HG02973 (cell line): ENCODE measurements at regions not wholly inside any gene's neighbourhood (a gene's known extent, or its start where the extent isn't known, plus 50 kb on each side); places are given as distances from the start of the nearest gene placed in this dataset.

Experiments
- ATAC-seq: cut with Tn5 transposase; IDR thresholded peaks from one replicate; pipeline ENCODE4 v1.9.1; 2021; ENCODE audit warnings: moderate library complexity; ENCODE audit not compliant: unreplicated experiment

- ATAC-seq: no peak
Measured at GRCh38 chr7:25619963-25620799, 391.9 kb upstream of the NPVF start.

DNA sequence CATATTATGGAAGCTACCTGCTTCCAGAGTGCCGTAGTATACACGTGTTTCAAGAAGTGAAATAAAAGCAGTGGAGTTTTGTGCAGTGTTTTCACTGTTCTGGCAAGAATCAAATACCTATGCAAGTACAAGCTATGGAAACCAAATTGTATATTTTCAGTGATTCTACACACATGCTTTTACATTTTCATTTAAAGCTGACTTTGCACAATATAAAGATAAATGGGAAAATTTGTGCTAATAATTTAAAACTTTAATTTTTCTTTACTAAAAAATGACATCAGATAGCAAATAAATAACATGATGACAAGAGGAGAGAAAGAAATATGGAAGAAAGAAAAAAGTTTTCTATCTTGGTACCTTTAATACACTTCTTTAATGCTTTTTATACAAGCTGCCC lies 393.7 kb upstream of the NPVF start:
- no peak for ATAC-seq

- ATAC-seq: no peak
Measured at GRCh38 chr7:25622695-25623094, 394.4 kb upstream of the NPVF start.

DNA sequence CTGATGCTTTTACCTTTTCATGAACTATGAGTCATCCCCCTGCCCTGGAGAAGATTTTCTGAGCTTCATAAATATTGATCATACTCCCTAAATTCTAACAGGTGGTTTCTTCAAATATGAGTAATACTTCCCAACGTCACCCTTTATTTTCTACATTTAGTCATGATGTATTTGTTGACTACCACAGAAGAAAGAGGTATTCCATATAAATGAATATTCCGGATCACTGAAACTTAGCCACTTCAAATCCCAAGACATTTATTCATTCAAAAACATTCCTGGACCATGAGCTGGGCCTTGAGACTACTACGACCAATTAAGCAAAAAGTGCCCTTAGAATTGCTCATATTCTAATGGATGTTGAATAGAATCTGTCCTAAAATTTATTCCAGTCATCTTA lies 395.8 kb upstream of the NPVF start:
- no peak for ATAC-seq

DNA sequence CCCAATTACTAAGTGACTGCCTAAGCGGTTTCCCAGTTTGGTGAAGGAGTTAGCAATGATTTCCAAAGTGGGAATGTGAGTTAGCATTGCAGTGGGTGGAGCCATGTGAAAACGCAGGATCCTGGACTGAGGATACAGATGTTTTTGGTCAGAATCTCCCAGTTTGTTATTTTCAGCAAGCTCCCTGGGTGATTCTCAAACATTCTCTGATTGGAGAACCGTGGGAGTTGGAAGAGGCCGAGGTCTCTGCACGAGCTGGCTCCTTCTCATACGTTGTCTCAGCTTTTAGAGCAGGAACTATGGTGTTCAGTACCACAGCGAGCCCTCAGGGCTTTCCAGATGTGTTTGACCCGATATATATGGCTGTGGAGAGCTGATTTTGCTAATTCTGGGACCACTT lies 396.5 kb upstream of the NPVF start:
- ATAC-seq: no peak

- no peak for ATAC-seq
Measured at GRCh38 chr7:25625306-25625992, 397.2 kb upstream of the NPVF start.

GRCh38 chr7:25626451-25627131 lies 398.3 kb upstream of the NPVF start:
- ATAC-seq: no peak

DNA sequence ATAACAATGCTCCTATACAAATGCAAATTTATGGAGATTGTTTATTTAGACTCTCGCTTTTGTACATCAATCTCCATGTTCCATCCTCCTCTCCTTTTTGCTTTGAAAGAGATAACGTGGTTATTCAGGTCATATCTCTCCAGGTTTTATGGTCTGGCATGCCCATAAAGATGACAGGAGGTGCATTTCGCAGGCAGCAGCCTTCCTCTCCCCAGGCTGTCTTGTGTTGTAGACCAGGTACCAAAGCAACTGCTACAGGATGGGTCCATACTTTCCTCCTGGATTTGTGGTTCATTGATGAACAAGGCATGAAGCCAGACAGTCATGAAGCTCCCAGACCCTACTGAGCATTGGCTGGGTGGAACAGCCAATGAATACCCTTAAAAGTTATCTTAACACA lies 400.2 kb upstream of the NPVF start:
- ATAC-seq: no peak

- no peak for ATAC-seq
Measured at GRCh38 chr7:25632616-25633015, 404.3 kb upstream of the NPVF start.

DNA sequence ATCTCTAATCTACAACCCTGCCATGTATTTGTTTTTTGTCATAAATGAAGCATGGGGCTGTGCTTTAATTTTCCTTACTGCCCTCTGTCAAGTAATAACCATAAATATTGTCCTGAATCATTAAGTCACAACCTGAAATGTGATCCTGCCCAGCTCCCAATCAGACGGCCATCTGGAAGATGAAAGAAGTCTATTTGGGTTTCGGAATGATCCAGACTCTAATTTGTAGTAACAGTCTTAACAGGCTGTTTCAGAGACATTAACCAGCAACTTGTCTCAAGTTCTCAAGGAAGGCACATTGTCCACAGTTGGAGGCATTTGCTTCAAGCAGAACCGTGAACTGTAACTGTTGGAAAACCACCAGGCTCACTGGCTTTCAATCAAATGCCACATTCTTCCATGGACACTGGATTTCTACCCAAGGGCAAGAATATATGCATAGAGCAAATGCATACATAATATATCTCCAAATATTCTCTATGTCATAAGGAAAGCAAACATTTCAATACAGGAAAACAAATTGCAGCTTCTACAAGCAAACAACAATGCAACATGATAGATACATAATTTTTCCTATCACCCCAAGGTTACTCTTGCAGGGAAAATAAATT lies 405.2 kb upstream of the NPVF start:
- ATAC-seq: no peak

GRCh38 chr7:25636168-25636567 lies 407.9 kb upstream of the NPVF start:
- ATAC-seq: no peak

GRCh38 chr7:25636871-25637283 lies 408.6 kb upstream of the NPVF start:
- no peak for ATAC-seq

DNA sequence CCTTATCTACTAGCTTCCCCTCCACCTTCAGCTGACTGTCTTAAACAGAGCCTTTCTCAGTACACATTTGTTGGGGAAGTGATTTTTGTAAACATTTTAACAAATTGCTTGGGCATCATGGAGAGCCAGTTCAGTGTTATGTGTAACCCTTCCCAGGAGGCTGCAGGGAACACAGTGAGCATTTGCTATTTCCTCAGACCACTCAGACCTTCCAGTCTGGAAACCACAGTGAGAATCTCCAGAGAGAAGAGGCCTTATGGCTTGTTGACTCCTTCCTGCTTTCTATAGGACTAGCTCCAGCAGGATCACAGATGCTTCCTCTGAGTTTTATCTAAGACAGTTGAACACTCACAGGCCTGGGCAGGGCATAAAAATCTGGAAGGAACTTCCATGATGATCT lies 409.8 kb upstream of the NPVF start:
- no peak for ATAC-seq

DNA sequence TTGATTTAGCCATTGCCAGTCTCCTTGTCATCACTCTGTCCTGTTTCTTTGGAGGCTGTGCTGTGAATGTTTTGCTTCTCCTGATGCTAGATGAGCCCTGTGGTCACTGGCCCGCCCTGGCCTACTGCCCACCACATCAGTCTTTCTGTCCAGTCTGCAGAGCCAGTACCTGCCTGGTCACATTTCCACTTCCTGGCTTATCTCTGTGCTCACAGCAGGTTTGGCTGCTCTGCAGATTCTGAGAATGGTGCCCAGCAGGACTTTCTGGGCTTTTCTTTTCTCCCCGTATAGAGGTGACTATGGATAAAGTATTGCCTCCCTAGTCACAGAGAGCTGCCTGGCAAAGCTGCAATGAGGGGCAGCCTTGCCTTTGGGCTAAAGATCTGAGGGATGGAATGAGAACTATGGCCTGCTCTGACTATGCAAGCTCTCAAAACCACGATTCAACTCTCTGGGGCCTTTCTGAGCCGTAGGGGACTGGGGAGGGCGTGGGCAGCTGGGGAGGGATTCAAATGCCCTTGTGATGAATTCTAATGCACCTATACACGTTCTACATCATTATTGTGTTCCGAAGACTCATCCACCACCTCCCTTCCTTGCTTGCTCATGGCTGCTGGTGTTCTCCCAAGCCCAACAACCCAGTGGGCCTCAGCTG lies 410.4 kb upstream of the NPVF start:
- no peak for ATAC-seq

- no peak for ATAC-seq
Measured at GRCh38 chr7:25642849-25643248, 414.6 kb upstream of the NPVF start.

GRCh38 chr7:25643286-25643685 lies 415.0 kb upstream of the NPVF start:
- no peak for ATAC-seq

DNA sequence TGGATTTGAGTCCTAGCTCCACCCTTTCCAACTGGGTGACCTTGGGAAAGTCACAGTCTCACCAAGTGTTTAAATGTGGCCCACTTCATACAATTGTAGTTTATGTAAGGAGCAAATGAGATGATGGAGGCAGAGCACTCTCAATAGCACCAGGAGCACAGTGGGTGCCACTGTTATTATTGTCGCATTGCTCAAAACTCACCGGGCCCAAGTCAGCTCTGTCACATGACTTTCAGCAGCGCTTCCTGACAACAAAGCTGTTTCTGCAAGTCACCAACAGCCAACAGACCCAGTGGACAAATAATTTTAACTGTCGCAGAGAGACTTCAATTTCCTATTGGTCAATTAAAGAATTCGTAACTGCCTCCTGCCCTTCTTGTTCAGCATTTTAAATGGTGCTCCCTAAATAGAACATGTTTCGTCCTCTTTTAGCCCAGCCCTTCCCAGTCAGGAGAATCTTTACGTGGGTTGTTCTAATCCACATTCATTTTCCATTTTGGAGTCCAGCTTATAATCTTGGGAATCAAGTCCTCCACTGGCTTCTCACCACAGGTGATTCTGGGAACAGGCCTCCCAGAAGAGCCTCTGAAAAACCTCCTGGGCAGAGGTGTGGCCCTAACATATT lies 415.6 kb upstream of the NPVF start:
- no peak for ATAC-seq

DNA sequence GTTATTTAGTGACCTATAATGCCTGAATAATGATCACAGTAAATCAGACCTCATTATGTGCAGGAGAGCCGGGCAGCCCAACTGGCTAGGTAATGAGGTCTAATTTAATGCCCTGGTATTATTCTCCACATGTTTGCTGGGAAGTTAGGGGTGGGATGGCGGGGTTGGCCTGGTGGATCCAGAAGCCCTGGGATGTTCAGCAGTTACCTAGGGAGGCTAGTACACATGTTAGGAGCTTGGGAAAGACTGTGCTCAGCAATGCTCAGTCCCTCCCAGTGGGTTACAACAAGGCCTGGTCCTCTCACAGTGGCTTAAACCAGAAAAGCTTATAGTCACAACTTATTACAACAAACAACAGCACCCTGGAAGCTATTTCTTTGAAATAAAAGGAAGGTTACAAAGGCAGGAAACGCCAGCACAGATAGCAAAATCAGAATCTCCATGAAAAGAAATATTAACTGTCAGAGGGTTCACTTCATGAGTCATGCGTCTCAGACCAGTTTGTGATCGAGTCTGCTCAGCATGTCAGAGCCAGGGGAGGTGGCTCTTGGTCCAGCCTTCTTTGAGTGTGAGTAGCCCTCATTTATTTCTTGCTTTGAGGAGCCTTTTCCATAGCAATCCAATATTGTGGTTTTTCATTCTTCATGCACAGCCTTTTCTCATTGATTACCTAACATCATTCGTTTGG lies 418.6 kb upstream of the NPVF start:
- ATAC-seq: no peak

DNA sequence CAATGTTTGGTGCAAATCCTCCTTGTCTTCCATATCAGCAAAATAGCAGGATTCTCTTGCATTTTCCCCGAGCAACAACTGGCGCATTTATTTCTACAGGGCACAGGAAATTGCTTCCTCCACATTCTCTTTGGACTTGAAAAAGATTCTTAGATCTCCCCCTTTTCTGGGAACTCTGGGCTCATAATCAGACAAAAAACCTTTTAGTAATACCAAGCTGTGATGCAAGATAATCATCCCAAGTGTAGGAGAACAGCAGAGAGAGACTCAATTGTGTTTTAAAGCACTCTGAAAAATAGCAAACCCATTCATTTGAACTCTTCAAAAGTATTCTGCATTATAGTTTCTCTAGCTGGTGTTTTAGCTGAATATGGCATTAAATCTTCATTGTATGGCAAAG lies 419.6 kb upstream of the NPVF start:
- no peak for ATAC-seq

DNA sequence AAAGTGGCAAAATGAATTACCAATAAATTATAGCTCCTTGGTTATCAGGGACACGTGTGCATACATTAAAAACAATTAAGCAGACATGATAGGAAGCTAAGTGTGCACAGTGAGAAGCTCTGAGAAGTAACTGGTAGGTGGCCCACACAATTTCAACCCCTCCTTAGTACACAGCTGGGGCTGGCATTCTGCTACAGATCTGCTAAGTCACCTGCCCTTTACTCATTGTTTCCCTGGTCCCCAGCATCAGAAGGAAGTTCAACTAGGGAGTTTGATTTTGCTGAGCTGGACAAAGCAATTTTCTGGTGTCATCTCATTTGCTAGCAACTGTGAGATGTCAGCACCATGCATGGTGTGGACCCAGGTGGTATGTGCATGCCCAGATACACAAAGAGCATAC lies 424.1 kb upstream of the NPVF start:
- no peak for ATAC-seq
